GM21390 (cell line): ENCODE measurements at regions not wholly inside any gene's neighbourhood (a gene's known extent, or its start where the extent isn't known, plus 50 kb on each side); places are given as distances from the start of the nearest gene placed in this dataset.

ENCODE experiments used
- ATAC-seq: cut with Tn5 transposase; IDR thresholded peaks from one replicate; pipeline ENCODE4 v1.9.1; 2021; ENCODE audit not compliant: unreplicated experiment

DNA sequence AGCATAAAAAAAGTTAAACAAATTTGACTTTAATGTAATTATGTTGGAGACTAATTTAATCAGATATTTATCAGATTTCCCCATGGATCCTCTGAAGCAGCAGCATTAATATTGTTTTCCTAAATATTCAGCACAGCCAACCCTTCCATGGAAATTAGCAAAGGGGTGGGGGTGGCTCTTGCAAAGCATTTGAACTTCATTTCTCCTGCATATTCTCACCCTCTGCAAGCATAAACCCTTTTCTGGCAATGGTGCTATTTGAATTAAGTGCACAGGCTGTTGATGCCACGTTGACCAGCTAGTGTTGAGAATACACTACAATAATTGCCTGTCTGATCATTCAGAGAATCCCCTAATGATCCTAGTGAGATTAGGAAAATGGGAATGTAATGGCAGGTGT lies 488.1 kb upstream of the KLF12 start:
- ATAC-seq, result no peak

DNA sequence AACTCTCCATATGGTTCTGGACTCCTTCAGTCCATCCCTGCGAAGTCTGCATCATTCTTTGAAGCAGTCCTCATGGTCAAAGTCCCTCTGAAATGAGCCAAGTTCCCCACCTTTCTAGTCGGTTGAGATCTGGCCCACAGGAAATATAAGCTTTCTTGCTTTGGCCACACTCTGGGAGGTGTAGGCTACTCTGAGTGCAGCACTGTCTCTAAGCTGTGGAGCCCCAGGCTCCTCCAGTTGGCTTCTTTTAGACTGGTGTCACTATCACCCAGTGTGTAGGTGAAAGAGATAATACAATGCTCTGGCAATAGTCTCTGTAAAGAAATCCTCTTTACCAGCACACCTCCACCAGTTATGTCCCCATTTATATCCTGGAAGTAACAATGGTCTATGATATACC lies 486.5 kb upstream of the KLF12 start:
- ATAC-seq, result no peak

DNA sequence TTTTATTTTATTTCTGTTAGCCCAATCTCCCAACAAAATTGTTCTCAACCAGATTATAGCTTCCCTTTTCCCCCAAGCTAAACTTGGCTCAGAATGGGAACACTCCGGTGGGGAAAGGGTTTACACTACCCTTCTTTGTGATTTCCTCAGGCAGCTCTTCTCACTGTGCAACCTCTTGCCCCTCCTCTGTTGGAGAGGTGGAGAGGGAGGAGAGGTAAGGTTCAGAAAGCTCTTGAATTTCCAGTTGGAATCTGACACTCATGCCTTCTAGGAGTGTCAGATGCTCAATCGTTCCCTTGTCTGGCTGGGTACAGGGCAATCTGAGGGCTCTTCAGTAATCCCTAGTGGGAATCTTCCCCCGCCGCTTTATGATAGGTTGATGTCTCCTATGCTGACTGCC lies 486.1 kb upstream of the KLF12 start:
- no peak for ATAC-seq

DNA sequence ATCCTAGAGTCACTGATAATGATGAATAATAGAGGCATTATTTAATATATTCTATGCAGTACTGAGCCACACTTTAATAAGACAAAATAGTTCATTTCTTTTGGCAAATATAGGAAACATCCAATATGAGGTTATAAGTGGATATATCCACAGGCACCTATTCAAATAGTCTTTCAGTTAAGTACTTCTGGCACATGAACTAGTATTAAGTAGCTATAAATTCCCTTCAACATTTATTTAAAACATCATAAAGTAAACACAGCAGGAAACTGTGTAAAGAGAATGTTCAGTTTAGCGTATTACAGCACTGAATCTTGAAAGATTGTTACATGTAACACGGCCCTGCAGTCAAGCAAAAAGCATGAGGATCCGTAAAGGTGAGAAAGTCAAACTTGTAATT lies 463.3 kb upstream of the KLF12 start:
- ATAC-seq, result no peak

DNA sequence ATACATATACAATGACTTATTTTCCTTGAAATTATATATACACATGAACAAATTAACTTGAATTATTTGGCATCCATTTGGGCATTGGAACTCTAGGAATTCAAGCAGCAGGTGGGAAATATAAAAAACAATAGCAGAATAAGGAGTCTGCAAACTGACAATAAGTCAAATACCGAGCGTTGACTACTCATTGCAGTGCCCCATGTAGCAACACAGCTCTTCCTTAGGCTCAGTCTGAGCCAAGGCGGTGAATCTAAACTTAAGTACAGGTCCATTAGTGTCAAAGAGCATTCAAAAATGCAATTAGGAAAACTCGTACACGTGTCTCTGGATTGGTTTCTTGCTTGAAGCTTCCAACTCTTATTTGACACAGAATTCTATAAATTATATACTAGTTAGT lies 462.5 kb upstream of the KLF12 start:
- ATAC-seq, result no peak

DNA sequence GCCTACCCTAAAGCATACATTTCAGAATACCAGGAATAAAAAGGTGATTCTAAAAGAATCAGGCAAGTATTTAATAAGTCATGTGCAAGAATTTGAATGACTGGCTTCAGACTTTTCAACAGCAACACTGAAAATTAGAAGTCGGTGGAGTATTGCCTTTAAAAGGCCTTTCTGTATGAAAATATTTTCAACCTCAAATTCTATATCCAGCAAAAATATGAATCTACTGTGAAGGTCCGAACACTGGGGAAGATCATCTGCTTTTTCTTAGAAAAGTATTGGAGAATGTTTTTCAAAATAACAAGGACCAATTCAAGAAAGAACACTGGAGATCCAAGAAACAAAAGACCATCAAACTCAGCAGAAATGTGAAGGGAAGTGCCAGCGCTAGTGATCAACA lies 459.5 kb upstream of the KLF12 start:
- ATAC-seq, result no peak

DNA sequence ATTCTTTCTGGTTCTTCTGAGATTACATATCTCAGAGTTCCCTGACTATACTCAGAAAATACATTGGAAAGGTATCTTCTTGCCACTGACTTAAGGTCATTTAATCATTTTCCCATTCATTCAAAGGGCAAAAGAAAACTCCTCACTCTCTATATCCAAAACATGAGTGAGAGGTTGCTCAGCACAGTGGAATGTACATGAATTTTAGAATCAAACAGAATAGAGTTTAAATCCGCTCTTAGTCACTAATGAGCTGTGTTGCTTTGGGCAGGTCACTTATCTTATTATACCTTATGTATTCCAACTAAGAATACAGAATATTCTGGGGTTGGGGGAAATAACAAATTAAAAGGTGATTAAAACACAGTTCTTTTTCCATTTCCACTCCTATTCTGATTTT lies 452.6 kb upstream of the KLF12 start:
- ATAC-seq, result no peak

DNA sequence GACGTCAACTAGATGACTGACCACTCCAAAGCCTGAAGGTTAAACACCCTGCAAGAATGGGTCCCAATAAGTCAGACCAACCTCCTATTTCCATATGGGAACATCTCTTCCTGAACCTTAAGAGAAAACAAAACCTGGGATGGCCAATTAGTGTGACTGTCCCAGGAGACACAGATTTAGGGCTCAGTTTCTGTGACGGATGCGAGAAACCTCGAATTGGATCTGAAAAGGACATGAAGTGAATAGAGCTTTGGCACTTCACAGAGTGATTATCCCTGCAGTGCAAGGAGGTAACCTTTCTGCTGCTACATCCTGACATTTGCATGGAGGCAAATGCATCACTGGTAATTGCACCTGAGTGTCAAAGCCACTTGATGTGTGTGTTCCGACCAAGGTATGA lies 442.2 kb upstream of the KLF12 start:
- no peak for ATAC-seq

DNA sequence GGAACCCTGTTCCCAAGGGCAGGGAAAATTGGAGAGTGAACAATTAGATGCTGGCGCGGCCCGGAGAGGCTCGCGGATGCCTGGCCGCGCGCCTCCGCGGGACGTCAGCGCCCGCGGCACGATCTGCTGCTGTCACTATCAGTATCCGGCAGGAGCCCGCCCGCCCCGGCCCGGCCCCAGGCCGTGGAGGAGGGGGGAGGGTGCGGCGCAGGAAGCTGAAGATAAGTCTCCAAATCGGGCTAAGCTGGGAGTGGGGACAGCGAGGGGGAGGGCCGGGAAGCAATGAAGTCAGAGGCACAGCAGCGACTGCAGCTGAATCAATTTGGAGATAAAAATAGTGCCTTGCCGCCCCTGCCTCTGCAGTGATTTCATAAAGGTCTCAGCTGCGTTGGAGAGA lies 441.5 kb upstream of the KLF12 start:
- no peak for ATAC-seq

DNA sequence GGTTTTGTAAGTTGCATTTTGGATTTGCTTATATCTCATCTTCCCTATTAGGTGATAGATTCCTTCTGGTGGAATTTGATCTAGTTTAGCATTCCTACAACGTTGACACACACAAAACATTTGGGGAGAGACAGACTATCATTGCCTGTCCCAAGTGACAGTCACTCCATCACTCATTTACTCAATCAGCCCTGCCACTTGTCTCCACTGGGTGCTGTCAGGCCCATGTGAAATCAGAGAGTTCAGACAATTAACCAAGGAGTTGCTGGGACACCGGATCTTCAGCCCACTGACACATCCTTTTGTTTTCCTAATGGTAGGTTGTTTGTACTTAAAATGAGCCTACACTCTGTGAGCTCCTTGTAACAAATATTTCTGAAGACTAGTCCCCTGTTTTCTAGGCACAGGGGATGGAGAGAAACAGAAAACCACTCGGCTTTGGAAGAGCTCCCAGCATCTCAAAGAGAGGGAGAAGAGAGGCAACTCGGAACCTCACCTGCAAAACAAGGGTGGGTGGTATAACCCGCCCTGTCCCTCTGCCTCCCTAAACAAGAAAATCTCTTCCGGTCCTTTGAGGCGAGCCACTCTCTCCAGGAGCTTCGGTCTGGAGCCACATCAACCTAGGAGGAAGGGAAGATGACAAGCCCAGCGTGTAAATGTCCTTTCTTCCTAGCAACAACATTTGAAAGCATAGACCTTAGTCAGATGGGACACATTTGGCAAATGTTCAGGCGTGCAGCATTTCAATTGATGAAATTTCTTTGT lies 440.9 kb upstream of the KLF12 start:
- ATAC-seq, result no peak

DNA sequence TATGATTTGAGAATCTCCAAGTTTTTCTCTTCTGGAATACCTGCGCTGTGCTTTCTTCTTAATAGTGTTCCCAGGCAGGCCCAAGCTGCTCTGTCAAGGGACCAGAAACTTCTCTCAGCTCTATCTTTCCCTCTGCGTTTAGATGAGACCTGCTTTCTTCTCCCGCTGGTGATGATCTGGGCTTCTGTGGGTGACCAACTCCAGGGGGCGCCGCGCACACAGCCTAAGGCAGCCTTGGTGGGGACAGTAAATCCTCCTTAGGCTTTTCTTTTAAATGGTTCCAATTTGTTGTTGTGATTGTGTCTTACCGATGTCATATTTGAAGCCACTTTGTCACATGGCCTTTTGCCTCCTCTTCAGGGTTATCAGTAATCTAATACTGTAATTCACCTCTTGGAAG lies 439.4 kb upstream of the KLF12 start:
- no peak for ATAC-seq

DNA sequence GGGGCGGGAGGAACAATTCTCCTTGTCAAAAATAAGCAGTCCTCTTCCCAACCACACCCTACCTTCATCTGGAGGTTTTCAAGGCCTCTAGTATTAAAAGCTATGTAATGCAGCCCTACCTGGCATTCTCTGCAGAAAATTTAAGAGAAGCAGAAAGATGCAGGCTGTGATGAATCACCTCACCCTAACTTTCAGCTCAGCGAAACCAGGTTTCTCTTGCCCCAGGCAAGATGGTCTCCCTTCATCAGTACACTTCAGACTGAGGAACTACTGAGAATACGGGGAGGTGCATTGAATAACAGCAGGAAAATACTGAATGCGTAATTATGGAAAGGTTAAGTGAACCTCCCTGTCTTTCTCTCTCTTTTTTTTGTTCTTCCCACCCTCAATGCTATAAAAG lies 437.6 kb upstream of the KLF12 start:
- ATAC-seq, result no peak

DNA sequence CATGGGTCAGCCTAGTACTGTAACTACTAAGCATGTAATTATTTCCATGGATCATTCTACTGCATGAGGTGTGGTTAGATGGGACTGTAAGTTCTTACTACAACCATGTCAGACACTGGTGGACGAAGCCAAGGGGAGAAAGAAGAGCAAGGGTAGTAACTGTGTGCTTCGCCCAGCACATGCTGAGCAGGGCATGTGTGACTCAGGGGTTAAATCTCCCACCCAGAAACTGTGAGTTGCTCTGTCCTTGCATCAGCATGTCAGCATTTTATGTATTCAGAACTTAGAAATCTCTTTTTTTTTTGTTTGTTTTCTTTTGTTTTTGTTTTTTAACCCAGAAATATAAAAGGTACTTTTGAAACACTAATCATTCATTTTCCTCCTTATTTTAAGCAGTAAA lies 436.6 kb upstream of the KLF12 start:
- ATAC-seq, result no peak

DNA sequence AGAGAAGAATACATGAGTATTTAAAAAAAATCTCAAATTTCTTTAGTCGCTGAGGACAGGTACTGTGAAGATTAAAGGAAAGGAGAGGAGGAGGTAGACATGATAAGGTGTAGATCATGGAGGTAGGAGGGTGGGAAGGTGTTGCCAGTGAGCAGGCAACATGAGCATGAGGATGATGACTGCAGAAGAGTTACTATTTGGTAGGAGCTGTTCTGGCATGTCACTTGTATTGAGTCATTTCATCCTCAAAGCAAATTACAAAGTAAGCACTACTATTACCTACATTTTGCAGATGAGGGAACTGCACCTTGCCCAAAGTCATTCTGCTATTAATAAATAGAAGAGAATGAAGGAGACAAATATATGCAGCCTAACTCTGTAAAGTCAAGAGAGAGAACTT lies 435.8 kb upstream of the KLF12 start:
- ATAC-seq, result no peak

DNA sequence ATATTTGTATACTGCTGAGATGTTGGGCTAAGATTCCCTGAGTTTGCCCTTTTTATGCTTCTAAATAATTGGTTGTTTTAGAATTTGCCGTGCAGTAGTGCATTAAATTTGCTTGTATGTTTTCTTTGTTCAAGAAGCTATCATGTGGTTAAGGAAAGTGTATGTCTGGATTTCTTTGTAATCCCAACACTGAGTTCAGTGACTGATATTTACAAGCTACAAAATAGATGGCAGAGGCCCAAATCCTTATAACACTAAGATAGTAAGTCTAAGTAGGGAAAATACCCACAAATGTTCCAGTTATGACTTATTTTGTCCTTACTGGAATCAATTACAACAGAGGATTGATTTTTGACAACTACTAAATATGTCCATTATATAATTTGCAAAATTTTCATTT lies 435.0 kb upstream of the KLF12 start:
- no peak for ATAC-seq

DNA sequence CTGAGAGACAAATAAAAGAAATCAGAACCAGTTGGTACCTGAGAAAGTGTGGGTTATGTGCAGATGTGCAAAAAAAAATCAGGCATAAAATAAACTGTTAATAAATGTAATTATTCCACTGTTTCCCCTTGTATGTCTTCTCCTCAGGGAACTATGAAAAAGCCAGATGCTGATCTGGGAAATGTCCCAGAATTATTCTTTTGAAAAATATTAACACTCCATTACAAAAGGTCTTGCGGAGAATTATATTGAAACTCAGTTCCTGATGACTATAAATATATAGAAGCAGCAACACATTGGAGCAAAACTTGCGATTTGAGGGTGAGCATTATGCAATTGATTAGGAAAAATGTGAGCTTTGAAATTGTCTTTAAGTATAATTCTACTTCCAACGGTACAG lies 433.3 kb upstream of the KLF12 start:
- no peak for ATAC-seq

DNA sequence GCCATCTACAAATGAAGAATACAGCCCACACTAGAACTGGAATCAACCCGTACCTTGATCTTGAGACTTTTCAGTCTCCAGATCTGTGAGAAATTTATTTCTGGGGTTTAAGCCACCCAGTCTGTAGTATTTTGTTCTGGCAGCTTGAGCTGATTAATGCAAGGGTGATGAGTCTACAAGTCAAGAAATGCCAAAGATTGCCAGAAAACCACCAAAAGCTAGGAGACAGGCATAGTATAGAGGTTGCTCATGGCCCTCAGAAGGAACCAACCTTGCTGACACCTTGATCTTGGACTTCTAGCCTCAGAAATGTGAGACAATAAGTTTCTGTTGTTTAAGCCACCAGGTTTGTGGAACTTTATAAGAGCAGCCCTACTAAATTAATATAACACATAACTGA lies 428.2 kb upstream of the KLF12 start:
- no peak for ATAC-seq

DNA sequence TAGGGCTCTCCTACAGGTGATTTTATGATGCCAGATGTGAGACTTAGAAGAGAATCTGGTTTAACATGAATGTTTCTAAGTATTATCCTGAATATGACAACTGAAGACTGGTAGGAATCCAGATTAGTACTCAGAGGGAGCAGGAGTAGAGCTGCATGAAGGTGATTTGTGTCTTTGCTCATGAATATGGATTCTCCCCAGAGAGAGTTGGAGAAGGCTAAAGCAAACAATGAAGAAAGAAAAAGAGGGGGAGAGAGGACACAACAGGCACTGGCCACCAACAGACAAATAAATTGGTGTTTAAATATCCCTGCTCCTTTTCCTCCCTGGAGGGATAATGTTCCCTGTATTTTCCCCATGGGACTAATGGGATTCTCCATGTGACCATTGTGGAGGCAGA lies 427.0 kb upstream of the KLF12 start:
- ATAC-seq, result no peak

DNA sequence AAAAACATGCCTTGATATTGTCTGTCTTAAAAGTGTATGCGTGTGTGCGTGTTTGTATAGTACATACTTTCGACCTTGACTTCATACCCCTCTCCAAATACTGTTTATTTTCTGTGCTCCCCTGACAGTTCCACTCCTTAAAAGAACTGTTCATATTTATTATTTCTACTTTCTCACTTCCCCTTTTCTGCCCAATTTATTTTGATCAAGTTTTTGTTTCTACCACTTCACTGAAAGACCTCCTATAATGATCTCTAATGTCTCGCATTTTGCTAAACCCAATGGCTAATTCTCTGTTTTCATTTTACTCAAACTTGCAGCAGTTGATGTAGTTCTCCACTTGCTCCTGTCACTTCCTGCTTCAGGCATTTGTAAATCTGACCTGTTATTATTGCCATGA lies 426.1 kb upstream of the KLF12 start:
- ATAC-seq, result peak; percentile 89

DNA sequence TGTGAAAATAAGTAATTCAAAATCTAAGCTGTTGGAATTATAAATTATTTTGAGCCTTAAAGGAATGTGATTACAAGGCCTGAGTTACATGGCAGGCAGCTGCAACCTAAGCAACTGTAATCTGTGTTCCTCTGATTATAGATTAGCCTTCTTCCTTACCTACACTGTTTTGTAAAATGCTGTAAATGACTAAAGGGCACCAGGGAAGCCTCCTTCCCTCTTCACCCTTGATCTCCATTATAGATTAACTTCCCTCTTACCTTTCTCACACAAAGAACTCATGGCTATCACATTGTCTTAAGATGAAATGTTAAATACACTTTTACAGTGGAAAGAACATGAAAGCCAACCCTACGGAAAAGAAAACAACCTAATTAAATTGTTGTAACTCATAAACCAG lies 423.7 kb upstream of the KLF12 start:
- no peak for ATAC-seq

DNA sequence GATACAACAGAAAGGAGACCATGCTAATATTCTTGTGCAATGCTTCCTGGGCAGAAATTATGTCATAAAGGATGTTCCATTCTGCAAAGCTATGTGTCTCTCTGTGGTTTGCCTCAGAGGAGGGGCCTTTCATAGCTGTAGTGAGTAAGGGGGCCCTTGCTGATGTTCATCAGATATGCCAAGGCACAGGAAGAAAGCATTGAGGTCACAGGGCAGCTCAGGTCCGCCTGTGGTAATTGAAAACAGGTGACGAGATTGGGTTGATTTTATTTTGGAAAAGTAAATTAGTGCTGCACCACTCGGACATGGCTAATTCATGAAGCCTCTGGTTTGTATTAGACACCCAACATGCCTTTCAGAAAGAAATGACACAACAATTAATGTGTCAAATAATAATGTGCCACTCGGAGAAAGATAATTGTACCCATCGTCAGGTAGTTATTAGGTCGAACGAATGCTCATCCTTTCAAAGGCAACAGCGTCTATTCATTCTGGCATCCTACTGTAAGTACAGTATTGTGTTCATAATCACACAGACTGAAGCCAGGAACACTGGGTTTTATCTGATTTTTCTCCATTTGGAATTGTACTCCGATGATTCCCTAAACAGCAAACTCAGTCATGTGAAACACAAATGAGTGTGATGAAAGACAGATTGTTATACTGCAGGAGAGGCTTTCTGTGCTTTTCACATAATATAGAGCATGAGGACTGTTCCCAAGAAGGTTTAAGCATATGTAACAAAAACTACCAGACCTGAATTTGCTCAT lies 421.6 kb upstream of the KLF12 start:
- no peak for ATAC-seq

DNA sequence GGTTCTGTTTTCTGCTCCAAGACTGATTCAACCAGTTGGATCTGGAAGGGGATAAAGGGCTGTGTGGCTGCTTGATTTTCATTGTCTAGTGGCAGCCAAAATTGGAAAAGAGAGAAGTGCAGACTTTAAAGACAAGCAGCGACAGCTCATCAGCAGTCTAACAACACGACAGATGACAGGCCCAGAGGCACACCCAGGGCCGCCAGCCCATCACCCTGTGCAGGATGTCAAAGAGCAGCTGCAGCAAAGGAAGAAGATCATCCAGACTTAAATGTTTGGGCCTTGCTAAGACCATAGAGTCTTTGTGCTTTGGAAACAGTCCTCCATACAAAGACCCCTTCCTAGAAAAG lies 421.0 kb upstream of the KLF12 start:
- no peak for ATAC-seq
